Activated CD8-positive, alpha-beta memory T cell treated with anti-CD3 and anti-CD28 coated beads for 48 hours (primary cell): ENCODE measurements at regions not wholly inside any gene's neighbourhood (a gene's known extent, or its start where the extent isn't known, plus 50 kb on each side); places are given as distances from the start of the nearest gene placed in this dataset.

Experiments
- DNase-seq, 3 experiments: peaks; one replicate each; pipeline ENCODE4 v3.0.0-alpha.2; 2020; ENCODE audit warnings: low read depth in 2 of 3, low spot score in 2 of 3

- no peak for DNase-seq
Observed at GRCh38 chr5:124089578-124089977, 577.6 kb downstream of the CSNK1G3 start.

- no peak for DNase-seq
Observed at GRCh38 chr5:124088289-124089032, 576.5 kb downstream of the CSNK1G3 start.

- no peak for DNase-seq
Observed at GRCh38 chr5:124087752-124088151, 575.8 kb downstream of the CSNK1G3 start.

GRCh38 chr5:124080256-124080655 lies 568.3 kb downstream of the CSNK1G3 start:
- DNase-seq: no peak

GRCh38 chr5:124079062-124079461 lies 567.1 kb downstream of the CSNK1G3 start:
- DNase-seq: no peak

GRCh38 chr5:124074500-124074899 lies 562.5 kb downstream of the CSNK1G3 start:
- no peak for DNase-seq

- DNase-seq: no peak
Observed at GRCh38 chr5:124072570-124072969, 560.6 kb downstream of the CSNK1G3 start.

GRCh38 chr5:124071039-124071438 lies 559.1 kb downstream of the CSNK1G3 start:
- DNase-seq: no peak

- DNase-seq: no peak
Observed at GRCh38 chr5:124065508-124065907, 553.5 kb downstream of the CSNK1G3 start.

GRCh38 chr5:124064956-124065355 lies 553.0 kb downstream of the CSNK1G3 start:
- DNase-seq: no peak

GRCh38 chr5:124061663-124062062 lies 549.7 kb downstream of the CSNK1G3 start:
- no peak for DNase-seq

- DNase-seq: no peak
Observed at GRCh38 chr5:124061068-124061430, 549.1 kb downstream of the CSNK1G3 start.

- DNase-seq: no peak
Observed at GRCh38 chr5:124060413-124061067, 548.6 kb downstream of the CSNK1G3 start.

- DNase-seq: no peak
Observed at GRCh38 chr5:124060011-124060410, 548.0 kb downstream of the CSNK1G3 start.

- no peak for DNase-seq
Observed at GRCh38 chr5:124059200-124059599, 547.2 kb downstream of the CSNK1G3 start.

GRCh38 chr5:124057724-124058231 lies 545.8 kb downstream of the CSNK1G3 start:
- no peak for DNase-seq

- no peak for DNase-seq
Observed at GRCh38 chr5:124056991-124057723, 545.2 kb downstream of the CSNK1G3 start.

GRCh38 chr5:124056326-124056990 lies 544.5 kb downstream of the CSNK1G3 start:
- no peak for DNase-seq

GRCh38 chr5:124055751-124056150 lies 543.8 kb downstream of the CSNK1G3 start:
- DNase-seq: no peak

- DNase-seq: no peak
Observed at GRCh38 chr5:124054564-124054963, 542.6 kb downstream of the CSNK1G3 start.

GRCh38 chr5:124053340-124053739 lies 541.4 kb downstream of the CSNK1G3 start:
- DNase-seq: no peak
